ENCODE measurements at regions not wholly inside any gene's neighbourhood (a gene's known extent, or its start where the extent isn't known, plus 50 kb on each side); places are given as distances from the start of the nearest gene placed in this dataset.

GRCh38 chr2:220894069-220894468 lies 678.0 kb downstream of the EPHA4 start:
- H3K4me1 Mint-ChIP-seq = no peaks in the 10 kb centered on the region
- no peak for DNase-seq
- H3K27me3 Mint-ChIP-seq = peaks cover 0 to 27% (median 0%) of the 10 kb centered on the region in 5 donors
- intact Hi-C loops (cut with micrococcal nuclease) = loop anchor here in 1 of 2 donors (10.0 kb wide), 1 partner anchor 681 kb away; the partner anchor contains the start of gene EPHA4
- H3K9me3 Mint-ChIP-seq = peaks cover 0 to 2% (median 0%) of the 10 kb centered on the region in 11 donors
- ChIA-PET POLR2A (no interaction called here), CTCF (no interaction called here)
- no peak overlapping the region for H3K4me3 Mint-ChIP-seq
- ATAC-seq = no peak
- no peaks in the 10 kb centered on the region for H3K27me3 ChIP-seq (ENCODE audit: control insufficient read depth in 2 of 2, insufficient read depth in 2 of 2, low read length in 2 of 2)
- no peaks in the 10 kb centered on the region for H3K4me1 ChIP-seq (ENCODE audit: control insufficient read depth in 2 of 2, insufficient read depth in 2 of 2, low read length in 2 of 2)
- no peak overlapping the region for H3K4me3 ChIP-seq (ENCODE audit: low read length)
- no peak overlapping the region for H3K27ac Mint-ChIP-seq
- no peaks in the 10 kb centered on the region for H3K36me3 ChIP-seq (ENCODE audit: control insufficient read depth in 2 of 3, insufficient read depth in 3 of 3, low read length in 3 of 3)
- H3K9me3 ChIP-seq (ENCODE audit: control insufficient read depth in 2 of 3, low read length in 3 of 3) = no peaks in the 10 kb centered on the region
- H3K27ac ChIP-seq (ENCODE audit: low read depth, low read length) = no peak overlapping the region
- H3K36me3 Mint-ChIP-seq = no peaks in the 10 kb centered on the region

DNA sequence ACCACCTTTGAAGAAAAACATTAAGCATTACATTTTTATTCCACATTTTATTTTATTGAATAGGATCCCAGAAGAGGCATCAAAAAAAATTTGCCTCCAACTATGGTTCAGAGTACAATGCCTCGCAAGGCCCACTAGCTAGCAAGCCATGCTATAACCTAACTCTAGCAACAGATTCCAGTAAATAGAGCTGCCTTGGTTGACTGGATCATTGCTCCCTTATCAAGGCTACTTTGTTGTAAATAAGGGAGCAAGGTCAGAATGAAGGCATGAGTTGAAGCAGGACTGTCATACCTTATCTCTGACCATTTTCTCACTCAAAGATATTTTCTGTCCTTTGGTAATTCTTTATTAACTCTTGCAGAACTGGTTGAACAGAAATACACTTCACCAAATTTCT lies 672.6 kb downstream of the EPHA4 start:
- ATAC-seq (no peak), DNase-seq (no peak)
- Histone ChIP-seq H3K4me1 (ENCODE audit: control insufficient read depth in 2 of 2, insufficient read depth in 2 of 2, low read length in 2 of 2) (no peaks in the 10 kb centered on the region), H3K36me3 (ENCODE audit: control insufficient read depth in 2 of 3, insufficient read depth in 3 of 3, low read length in 3 of 3) (no peaks in the 10 kb centered on the region), H3K27ac (ENCODE audit: low read depth, low read length) (no peak overlapping the region), H3K9me3 (ENCODE audit: control insufficient read depth in 2 of 3, low read length in 3 of 3) (no peaks in the 10 kb centered on the region), H3K4me3 (ENCODE audit: low read length) (no peak overlapping the region), H3K27me3 (ENCODE audit: control insufficient read depth in 2 of 2, insufficient read depth in 2 of 2, low read length in 2 of 2) (no peaks in the 10 kb centered on the region)
- POLR2A ChIA-PET = no interaction called here
- Mint-ChIP-seq H3K9me3 (peaks cover 0 to 2% (median 0%) of the 10 kb centered on the region in 11 donors), H3K4me1 (no peaks in the 10 kb centered on the region), H3K4me3 (no peak overlapping the region), H3K36me3 (no peaks in the 10 kb centered on the region), H3K27me3 (peaks cover 0 to 14% (median 0%) of the 10 kb centered on the region in 5 donors), H3K27ac (no peak overlapping the region)
- intact Hi-C loops (cut with micrococcal nuclease) = loop anchor here in 1 of 2 donors (10.0 kb wide), 1 partner anchor 675 kb away; the partner anchor contains the start of gene EPHA4
- CTCF ChIA-PET = no interaction called here

DNA sequence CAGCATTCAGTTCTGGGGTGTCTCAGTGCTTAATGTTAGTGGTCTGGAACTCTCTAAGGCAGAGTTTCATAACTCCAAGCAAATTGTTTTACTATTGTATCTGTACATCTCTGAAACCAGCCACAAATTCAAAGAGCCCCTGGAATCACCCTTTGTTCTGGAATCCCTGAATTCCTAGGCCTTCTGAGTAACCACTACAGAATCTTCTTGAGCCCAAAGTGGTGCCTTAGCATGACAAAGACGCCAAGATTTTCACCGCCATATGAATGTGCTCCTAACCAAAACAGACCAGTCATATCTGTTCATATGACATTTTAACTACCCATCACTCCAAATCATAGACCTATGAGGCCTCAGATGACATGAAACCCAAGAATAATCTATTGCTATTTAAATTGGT lies 668.1 kb downstream of the EPHA4 start:
- no peak for DNase-seq
- Mint-ChIP-seq H3K4me3 (no peak overlapping the region), H3K9me3 (no peaks in the 10 kb centered on the region), H3K4me1 (no peaks in the 10 kb centered on the region), H3K27ac (no peak overlapping the region), H3K27me3 (peaks cover 0 to 10% (median 0%) of the 10 kb centered on the region in 5 donors), H3K36me3 (no peaks in the 10 kb centered on the region)
- Histone ChIP-seq H3K36me3 (ENCODE audit: control insufficient read depth in 2 of 3, insufficient read depth in 3 of 3, low read length in 3 of 3) (no peaks in the 10 kb centered on the region), H3K4me3 (ENCODE audit: low read length) (no peak overlapping the region), H3K9me3 (ENCODE audit: control insufficient read depth in 2 of 3, low read length in 3 of 3) (no peaks in the 10 kb centered on the region), H3K4me1 (ENCODE audit: control insufficient read depth in 2 of 2, insufficient read depth in 2 of 2, low read length in 2 of 2) (no peaks in the 10 kb centered on the region), H3K27me3 (ENCODE audit: control insufficient read depth in 2 of 2, insufficient read depth in 2 of 2, low read length in 2 of 2) (no peaks in the 10 kb centered on the region), H3K27ac (ENCODE audit: low read depth, low read length) (no peak overlapping the region)
- ChIA-PET CTCF (no interaction called here), POLR2A (no interaction called here)
- no peak for ATAC-seq
- intact Hi-C loops (cut with micrococcal nuclease) = no loop called here

- H3K4me1 Mint-ChIP-seq = no peaks in the 10 kb centered on the region
- H3K9me3 Mint-ChIP-seq = peaks cover 0 to 3% (median 0%) of the 10 kb centered on the region in 11 donors
- H3K27ac Mint-ChIP-seq = no peak overlapping the region
- DNase-seq (no peak), ATAC-seq (no peak)
- H3K36me3 Mint-ChIP-seq = no peaks in the 10 kb centered on the region
- no peak overlapping the region for H3K27ac ChIP-seq (ENCODE audit: low read depth, low read length)
- no peaks in the 10 kb centered on the region for H3K27me3 ChIP-seq (ENCODE audit: control insufficient read depth in 2 of 2, insufficient read depth in 2 of 2, low read length in 2 of 2)
- no peaks in the 10 kb centered on the region for H3K9me3 ChIP-seq (ENCODE audit: control insufficient read depth in 2 of 3, low read length in 3 of 3)
- H3K4me1 ChIP-seq (ENCODE audit: control insufficient read depth in 2 of 2, insufficient read depth in 2 of 2, low read length in 2 of 2) = no peaks in the 10 kb centered on the region
- no peak overlapping the region for H3K4me3 ChIP-seq (ENCODE audit: low read length)
- CTCF ChIA-PET = no interaction called here
- H3K27me3 Mint-ChIP-seq = peaks cover 0 to 11% (median 0%) of the 10 kb centered on the region in 5 donors
- H3K4me3 Mint-ChIP-seq = no peak overlapping the region
- intact Hi-C loops (cut with micrococcal nuclease) = no loop called here
- POLR2A ChIA-PET = no interaction called here
- no peaks in the 10 kb centered on the region for H3K36me3 ChIP-seq (ENCODE audit: control insufficient read depth in 2 of 3, insufficient read depth in 3 of 3, low read length in 3 of 3)
These were observed 658.7 kb downstream of the EPHA4 start for GRCh38 chr2:220913384-220913783.

- Histone ChIP-seq H3K27ac (ENCODE audit: low read depth, low read length) (no peak overlapping the region), H3K36me3 (ENCODE audit: control insufficient read depth in 2 of 3, insufficient read depth in 3 of 3, low read length in 3 of 3) (no peaks in the 10 kb centered on the region), H3K4me3 (ENCODE audit: low read length) (no peak overlapping the region), H3K4me1 (ENCODE audit: control insufficient read depth in 2 of 2, insufficient read depth in 2 of 2, low read length in 2 of 2) (no peaks in the 10 kb centered on the region), H3K9me3 (ENCODE audit: control insufficient read depth in 2 of 3, low read length in 3 of 3) (no peaks in the 10 kb centered on the region), H3K27me3 (ENCODE audit: control insufficient read depth in 2 of 2, insufficient read depth in 2 of 2, low read length in 2 of 2) (no peaks in the 10 kb centered on the region)
- ATAC-seq (no peak), DNase-seq (no peak)
- POLR2A ChIA-PET = no interaction called here
- CTCF ChIA-PET = no interaction called here
- intact Hi-C loops (cut with micrococcal nuclease) = no loop called here
- H3K27ac Mint-ChIP-seq = no peak overlapping the region
- H3K4me3 Mint-ChIP-seq = no peak overlapping the region
- no peaks in the 10 kb centered on the region for H3K4me1 Mint-ChIP-seq
- peaks cover 0 to 3% (median 0%) of the 10 kb centered on the region in 11 donors for H3K9me3 Mint-ChIP-seq
- H3K36me3 Mint-ChIP-seq = no peaks in the 10 kb centered on the region
- H3K27me3 Mint-ChIP-seq = peaks cover 0 to 10% (median 0%) of the 10 kb centered on the region in 5 donors
These were observed 656.9 kb downstream of the EPHA4 start for GRCh38 chr2:220915092-220915623.

- H3K27ac Mint-ChIP-seq = peak overlapping the region in 1 of 9 donors; percentile 15
- no peaks in the 10 kb centered on the region for H3K36me3 ChIP-seq (ENCODE audit: control insufficient read depth in 2 of 3, insufficient read depth in 3 of 3, low read length in 3 of 3)
- H3K27me3 ChIP-seq (ENCODE audit: control insufficient read depth in 2 of 2, insufficient read depth in 2 of 2, low read length in 2 of 2) = no peaks in the 10 kb centered on the region
- ChIA-PET CTCF (no interaction called here), POLR2A (no interaction called here)
- H3K9me3 ChIP-seq (ENCODE audit: control insufficient read depth in 2 of 3, low read length in 3 of 3) = no peaks in the 10 kb centered on the region
- no peak overlapping the region for H3K27ac ChIP-seq (ENCODE audit: low read depth, low read length)
- ATAC-seq = no peak
- no peak overlapping the region for H3K4me3 Mint-ChIP-seq
- intact Hi-C loops (cut with micrococcal nuclease) = no loop called here
- H3K36me3 Mint-ChIP-seq = no peaks in the 10 kb centered on the region
- peaks cover 0 to 10% (median 0%) of the 10 kb centered on the region in 5 donors for H3K27me3 Mint-ChIP-seq
- DNase-seq = no peak
- H3K9me3 Mint-ChIP-seq = peaks cover 0 to 3% (median 0%) of the 10 kb centered on the region in 11 donors
- no peaks in the 10 kb centered on the region for H3K4me1 ChIP-seq (ENCODE audit: control insufficient read depth in 2 of 2, insufficient read depth in 2 of 2, low read length in 2 of 2)
- no peaks in the 10 kb centered on the region for H3K4me1 Mint-ChIP-seq
- no peak overlapping the region for H3K4me3 ChIP-seq (ENCODE audit: low read length)
These were observed 655.2 kb downstream of the EPHA4 start for GRCh38 chr2:220916931-220917330.

GRCh38 chr2:220930271-220931076 lies 641.6 kb downstream of the EPHA4 start:
- POLR2A ChIA-PET = no interaction called here
- H3K36me3 Mint-ChIP-seq = peaks cover 0 to 13% (median 7%) of the 10 kb centered on the region in 5 donors

More at GRCh38 chr2:220930271-220931076, 641.6 kb downstream of the EPHA4 start:
- H3K27me3 ChIP-seq (ENCODE audit: control insufficient read depth in 2 of 2, insufficient read depth in 2 of 2, low read length in 2 of 2) = no peaks in the 10 kb centered on the region
- no peaks in the 10 kb centered on the region for H3K36me3 ChIP-seq (ENCODE audit: control insufficient read depth in 2 of 3, insufficient read depth in 3 of 3, low read length in 3 of 3)
- ATAC-seq (no peak), DNase-seq (no peak)
- H3K4me1 ChIP-seq (ENCODE audit: control insufficient read depth in 2 of 2, insufficient read depth in 2 of 2, low read length in 2 of 2) = no peaks in the 10 kb centered on the region
- Mint-ChIP-seq H3K27ac (no peak overlapping the region), H3K4me1 (no peaks in the 10 kb centered on the region), H3K27me3 (no peaks in the 10 kb centered on the region), H3K9me3 (peaks cover 4 to 43% (median 16%) of the 10 kb centered on the region in 11 donors), H3K4me3 (no peak overlapping the region)
- CTCF ChIA-PET = no interaction called here
- H3K9me3 ChIP-seq (ENCODE audit: control insufficient read depth in 2 of 3, low read length in 3 of 3) = peaks cover 0 to 8% (median 0%) of the 10 kb centered on the region in 3 experiments
- H3K4me3 ChIP-seq (ENCODE audit: low read length) = no peak overlapping the region
- intact Hi-C loops (cut with micrococcal nuclease) = no loop called here
- no peak overlapping the region for H3K27ac ChIP-seq (ENCODE audit: low read depth, low read length)
